GM19023 (cell line): ENCODE measurements at regions not wholly inside any gene's neighbourhood (a gene's known extent, or its start where the extent isn't known, plus 50 kb on each side); places are given as distances from the start of the nearest gene placed in this dataset.

Source experiments
- ATAC-seq: cut with Tn5 transposase; IDR thresholded peaks from one replicate; pipeline ENCODE4 v1.9.1; 2021; ENCODE audit warnings: mild to moderate bottlenecking, moderate library complexity; ENCODE audit not compliant: unreplicated experiment

GRCh38 chr4:123966990-123967769 lies 570.6 kb downstream of the SPRY1 start:
- ATAC-seq = no peak

- ATAC-seq = no peak
Measured at GRCh38 chr4:123972031-123972430, 575.4 kb downstream of the SPRY1 start.

- no peak for ATAC-seq
Measured at GRCh38 chr4:123974386-123975149, 578.0 kb downstream of the SPRY1 start.

- no peak for ATAC-seq
Measured at GRCh38 chr4:123976285-123976684, 579.7 kb downstream of the SPRY1 start.

- no peak for ATAC-seq
Measured at GRCh38 chr4:123976819-123977218, 580.2 kb downstream of the SPRY1 start.

GRCh38 chr4:123977641-123978081 lies 581.1 kb downstream of the SPRY1 start:
- no peak for ATAC-seq

GRCh38 chr4:123978637-123979036 lies 582.0 kb downstream of the SPRY1 start:
- no peak for ATAC-seq

GRCh38 chr4:123980736-123981300 lies 584.2 kb downstream of the SPRY1 start:
- ATAC-seq = no peak

GRCh38 chr4:123984886-123985285 lies 588.3 kb downstream of the SPRY1 start:
- no peak for ATAC-seq

- no peak for ATAC-seq
Measured at GRCh38 chr4:123986268-123986798, 589.7 kb downstream of the SPRY1 start.

- no peak for ATAC-seq
Measured at GRCh38 chr4:123987408-123987807, 590.8 kb downstream of the SPRY1 start.

GRCh38 chr4:123990310-123990870 lies 593.8 kb downstream of the SPRY1 start:
- ATAC-seq = no peak

- no peak for ATAC-seq
Measured at GRCh38 chr4:123994917-123995316, 598.3 kb downstream of the SPRY1 start.

- ATAC-seq = no peak
Measured at GRCh38 chr4:123995936-123996335, 599.3 kb downstream of the SPRY1 start.

- no peak for ATAC-seq
Measured at GRCh38 chr4:123996718-123997510, 600.3 kb downstream of the SPRY1 start.

- ATAC-seq = no peak
Measured at GRCh38 chr4:123997776-123998449, 601.3 kb downstream of the SPRY1 start.

GRCh38 chr4:124000233-124000632 lies 603.6 kb downstream of the SPRY1 start:
- no peak for ATAC-seq

GRCh38 chr4:124015766-124016165 lies 619.2 kb downstream of the SPRY1 start:
- no peak for ATAC-seq

GRCh38 chr4:124017185-124017785 lies 620.7 kb downstream of the SPRY1 start:
- ATAC-seq = no peak
